CD4-positive, alpha-beta T cell treated with Interleukin-4 for 4 hours (primary cell): ENCODE measurements at regions not wholly inside any gene's neighbourhood (a gene's known extent, or its start where the extent isn't known, plus 50 kb on each side); places are given as distances from the start of the nearest gene placed in this dataset.
"Not testable (repeated sequence)": the region's sequence is repeated elsewhere in the genome, so short reads cannot be mapped to it uniquely, and the experiment has no call there.

ENCODE experiments used
- DNase-seq: peaks from one replicate; pipeline ENCODE4 v3.0.0-alpha.2; 2020

GRCh38 chr6:93183531-93183972 lies 235.8 kb downstream of the EPHA7 start:
- DNase-seq = no peak

- no peak for DNase-seq
These were observed 236.3 kb downstream of the EPHA7 start for GRCh38 chr6:93182938-93183479.

GRCh38 chr6:93177918-93178317 lies 241.4 kb downstream of the EPHA7 start:
- DNase-seq = no peak

GRCh38 chr6:93177438-93177837 lies 241.9 kb downstream of the EPHA7 start:
- DNase-seq = no peak

GRCh38 chr6:93176070-93176469 lies 243.3 kb downstream of the EPHA7 start:
- DNase-seq = no peak

- DNase-seq = not testable (repeated sequence)
These were observed 245.8 kb downstream of the EPHA7 start for GRCh38 chr6:93173573-93173972.

- DNase-seq = no peak
These were observed 253.4 kb downstream of the EPHA7 start for GRCh38 chr6:93165850-93166430.

GRCh38 chr6:93164781-93165180 lies 254.6 kb downstream of the EPHA7 start:
- DNase-seq = no peak

GRCh38 chr6:93163146-93163545 lies 256.2 kb downstream of the EPHA7 start:
- DNase-seq = no peak

- no peak for DNase-seq
These were observed 279.8 kb downstream of the EPHA7 start for GRCh38 chr6:93139408-93140081.

- no peak for DNase-seq
These were observed 283.2 kb downstream of the EPHA7 start for GRCh38 chr6:93136111-93136510.

GRCh38 chr6:93124006-93124632 lies 295.2 kb downstream of the EPHA7 start:
- no peak for DNase-seq

GRCh38 chr6:93123585-93123984 lies 295.8 kb downstream of the EPHA7 start:
- DNase-seq = no peak

- no peak for DNase-seq
These were observed 299.1 kb downstream of the EPHA7 start for GRCh38 chr6:93120154-93120742.

- no peak for DNase-seq
These were observed 313.5 kb downstream of the EPHA7 start for GRCh38 chr6:93105907-93106306.

- DNase-seq = no peak
These were observed 314.3 kb downstream of the EPHA7 start for GRCh38 chr6:93105017-93105416.

- DNase-seq = no peak
These were observed 315.1 kb downstream of the EPHA7 start for GRCh38 chr6:93104195-93104817.

- no peak for DNase-seq
These were observed 330.5 kb downstream of the EPHA7 start for GRCh38 chr6:93088621-93089501.

GRCh38 chr6:93087606-93088005 lies 331.8 kb downstream of the EPHA7 start:
- no peak for DNase-seq

GRCh38 chr6:93086351-93086750 lies 333.0 kb downstream of the EPHA7 start:
- DNase-seq = no peak

GRCh38 chr6:93083337-93084230 lies 335.8 kb downstream of the EPHA7 start:
- no peak for DNase-seq
